Stimulated activated CD8-positive, alpha-beta memory T cell treated with anti-CD3 and anti-CD28 coated beads, Interleukin-4, amount 100 ng/mL, for 1 hour (primary cell): ENCODE measurements at regions not wholly inside any gene's neighbourhood (a gene's known extent, or its start where the extent isn't known, plus 50 kb on each side); places are given as distances from the start of the nearest gene placed in this dataset.

ENCODE experiments used
- DNase-seq, 2 donors: peaks; one replicate each; pipeline ENCODE4 v3.0.0-alpha.2; 2020; ENCODE audit warnings: low read depth in 2 of 2, low spot score in 1 of 2

DNA sequence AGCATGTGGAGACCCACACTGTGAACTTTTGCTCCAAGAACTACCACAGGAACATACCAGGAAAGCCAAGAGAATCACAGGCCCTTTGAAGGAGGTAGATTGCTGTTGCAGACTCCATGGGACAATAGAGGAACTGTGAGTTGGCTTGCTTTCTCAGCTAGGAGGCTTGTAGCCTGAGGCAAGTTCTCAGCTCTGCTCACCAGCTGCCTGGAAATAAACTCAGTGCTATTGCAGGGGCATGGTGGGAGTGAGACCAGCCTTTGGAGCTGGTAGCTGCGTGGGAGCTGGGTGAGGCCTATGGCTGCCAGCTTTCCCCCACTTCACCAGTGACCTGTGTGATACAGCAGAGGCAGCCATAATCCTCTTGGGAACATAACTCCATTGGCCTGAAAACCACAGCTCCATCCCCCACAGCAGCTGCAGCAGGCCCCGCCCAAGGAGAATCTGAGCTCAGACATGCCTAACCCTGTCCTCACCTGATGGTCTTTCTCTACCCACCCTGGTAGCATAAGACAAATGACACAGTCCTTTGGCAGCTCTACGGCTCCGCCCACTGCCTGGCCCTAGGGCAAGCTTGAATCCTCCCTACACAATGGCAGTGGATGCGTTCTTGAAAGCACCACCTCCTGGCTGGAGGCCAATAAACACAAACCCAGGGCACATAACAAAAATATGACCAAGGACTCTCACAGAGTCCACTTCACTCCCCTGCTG is 389.5 kb downstream of the KIF4B start:
- DNase-seq, result no peak

DNA sequence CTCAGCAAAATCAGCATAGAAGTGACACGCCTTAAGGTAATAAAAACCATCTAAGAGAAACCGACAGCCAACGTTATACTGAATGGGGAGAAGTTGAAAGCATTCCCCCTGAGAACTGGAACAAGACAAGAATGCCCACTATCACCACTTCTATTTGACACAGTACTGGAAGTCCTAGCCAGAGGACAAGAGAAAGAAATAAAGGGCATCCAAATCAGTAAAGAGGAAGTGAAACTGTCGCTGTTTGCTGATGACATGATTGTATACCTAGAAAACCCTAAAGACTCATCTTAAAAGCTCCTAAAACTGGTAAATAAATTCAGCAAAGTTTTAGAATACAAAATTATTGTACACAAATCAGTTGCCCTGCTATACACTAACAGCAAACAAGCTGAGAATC is 393.3 kb downstream of the KIF4B start:
- DNase-seq, result no peak

DNA sequence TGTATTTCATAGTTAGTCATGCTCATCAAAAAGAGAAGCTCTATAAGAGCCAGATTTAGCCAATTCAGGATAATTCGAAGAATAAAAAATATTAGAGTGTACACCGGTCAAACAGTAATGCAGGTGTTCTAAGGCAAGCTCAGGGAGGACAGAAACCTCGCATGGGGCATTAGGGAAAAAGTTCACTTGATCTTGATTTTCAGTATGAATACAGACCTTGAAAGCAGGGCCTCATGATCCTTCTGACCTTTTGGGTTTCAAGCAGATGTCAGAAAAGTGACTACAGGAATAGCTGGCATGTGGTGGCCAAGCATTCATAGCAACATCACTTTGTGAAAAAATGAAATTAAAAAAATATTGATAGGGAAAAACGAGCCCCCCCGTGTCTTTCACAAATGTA is 394.9 kb downstream of the KIF4B start:
- DNase-seq, result no peak

DNA sequence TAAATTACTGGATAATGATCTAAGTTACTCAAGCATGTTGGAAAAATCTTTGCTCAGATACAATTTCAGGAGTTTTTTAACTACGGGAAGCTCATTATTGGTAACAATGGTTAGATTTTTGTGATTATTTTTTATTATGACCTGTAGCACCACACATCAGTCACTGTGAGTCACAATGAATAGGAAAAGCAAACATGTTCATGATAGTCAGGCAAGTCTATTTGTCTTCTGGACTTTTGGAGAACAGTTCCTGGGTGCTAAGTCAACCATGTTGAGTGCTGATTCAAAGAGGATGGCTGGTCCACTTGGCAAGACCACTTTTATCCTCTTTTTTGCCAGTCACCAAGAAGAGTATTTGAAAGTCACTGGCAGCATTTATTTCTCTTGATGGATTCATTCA is 403.2 kb downstream of the KIF4B start:
- DNase-seq, result no peak

DNA sequence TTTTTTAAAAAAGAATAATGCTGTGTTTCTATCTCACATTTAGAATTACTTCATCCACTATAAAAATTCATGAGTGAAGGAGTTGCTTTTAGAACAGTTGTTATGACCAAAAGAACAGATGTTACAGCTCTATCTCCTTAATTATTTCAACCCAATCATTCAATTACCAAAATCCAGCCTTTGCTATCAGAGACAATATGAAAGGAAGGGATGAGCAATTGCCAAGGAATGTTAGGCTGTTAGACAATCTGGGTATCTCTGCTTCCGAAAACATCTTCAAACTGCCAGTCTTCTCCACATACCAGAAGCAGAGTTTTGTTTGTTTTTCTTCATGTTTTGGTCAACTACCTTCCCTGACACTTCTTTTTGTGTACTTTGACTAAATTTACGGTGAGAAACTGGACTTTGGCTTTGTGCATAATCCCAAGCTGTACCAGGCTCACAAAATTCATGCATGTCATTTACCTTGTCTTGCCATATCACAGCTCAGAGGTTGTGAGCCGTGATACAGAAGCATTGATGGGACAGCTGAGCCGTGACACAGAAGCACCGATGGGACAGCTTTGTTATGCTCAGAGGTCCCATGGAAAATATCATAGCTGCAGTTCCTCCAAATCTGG is 405.5 kb downstream of the KIF4B start:
- DNase-seq, result no peak

DNA sequence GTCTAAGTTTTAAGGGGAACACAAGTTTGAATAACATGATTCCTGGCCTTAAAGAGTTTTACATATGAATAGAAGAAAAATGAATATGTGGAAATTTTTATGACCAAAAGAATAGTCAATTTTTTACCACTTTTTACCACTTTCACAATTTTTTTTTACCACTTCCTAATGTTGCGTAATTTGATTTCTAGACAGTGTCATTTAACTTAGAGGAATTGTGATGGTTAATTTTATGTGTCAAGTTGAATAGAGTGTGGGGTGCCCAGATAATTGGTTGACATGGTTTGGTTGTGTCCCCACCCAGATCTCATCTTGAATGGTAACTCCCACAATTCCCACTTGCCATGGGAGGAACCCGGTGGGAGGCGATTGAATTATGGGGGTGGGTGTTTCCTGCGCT is 416.6 kb downstream of the KIF4B start:
- no peak for DNase-seq

DNA sequence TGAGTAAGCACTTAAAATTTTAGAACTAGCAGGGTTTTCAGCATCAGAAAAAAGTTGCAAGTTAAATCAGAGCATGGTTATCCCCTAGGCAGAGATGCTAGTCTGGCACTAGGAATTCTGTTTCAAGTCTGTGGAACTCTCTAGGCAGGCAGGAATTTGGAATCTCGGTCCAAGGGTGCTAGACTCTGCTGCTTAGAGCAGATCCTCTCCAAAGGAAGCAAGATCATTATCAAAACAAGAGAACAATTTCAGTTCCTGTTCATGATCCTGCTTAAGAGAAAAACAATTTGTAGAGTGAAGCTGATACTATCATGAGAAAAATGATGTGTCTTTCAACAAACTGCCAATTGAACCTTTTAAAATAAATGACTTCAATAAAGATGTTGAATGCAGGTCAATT is 420.7 kb downstream of the KIF4B start:
- no peak for DNase-seq

DNA sequence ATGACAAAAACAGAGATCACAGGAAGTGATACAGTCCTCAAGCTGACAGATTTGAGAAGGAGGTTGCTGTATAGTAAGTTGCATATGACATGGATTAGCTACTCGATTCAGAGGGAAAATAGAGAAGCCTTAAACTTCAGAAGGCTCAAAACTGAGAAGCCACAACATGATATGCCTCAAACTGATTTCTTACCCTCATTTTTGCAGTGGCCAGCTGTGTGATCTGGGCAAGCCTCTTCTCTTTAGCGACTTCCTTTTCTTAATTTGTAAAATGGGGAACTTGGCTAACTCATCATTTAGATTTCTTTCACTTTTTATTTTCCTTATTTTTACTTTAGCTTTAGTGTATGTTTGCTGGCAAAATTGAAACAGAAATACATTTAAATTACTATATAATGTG is 421.1 kb downstream of the KIF4B start:
- DNase-seq, result no peak

DNA sequence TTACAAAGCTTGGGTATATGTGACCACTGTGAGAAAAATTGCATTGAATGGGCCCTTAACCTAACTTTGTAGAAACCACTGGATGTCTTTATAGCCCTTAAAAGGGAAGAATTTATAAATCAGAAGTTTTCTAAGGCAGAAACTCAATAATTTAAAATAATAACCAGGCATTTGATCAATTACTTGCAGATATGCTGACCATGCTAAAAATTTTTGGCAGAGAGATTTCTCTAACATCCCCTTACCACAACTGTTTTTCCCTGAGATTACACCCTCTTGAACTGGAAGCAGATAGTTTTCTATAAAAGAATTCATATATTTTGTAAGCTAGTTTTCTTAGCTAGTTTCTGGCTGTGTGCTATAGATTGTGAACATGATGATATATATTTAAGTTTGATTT is 428.3 kb downstream of the KIF4B start:
- DNase-seq, result no peak

DNA sequence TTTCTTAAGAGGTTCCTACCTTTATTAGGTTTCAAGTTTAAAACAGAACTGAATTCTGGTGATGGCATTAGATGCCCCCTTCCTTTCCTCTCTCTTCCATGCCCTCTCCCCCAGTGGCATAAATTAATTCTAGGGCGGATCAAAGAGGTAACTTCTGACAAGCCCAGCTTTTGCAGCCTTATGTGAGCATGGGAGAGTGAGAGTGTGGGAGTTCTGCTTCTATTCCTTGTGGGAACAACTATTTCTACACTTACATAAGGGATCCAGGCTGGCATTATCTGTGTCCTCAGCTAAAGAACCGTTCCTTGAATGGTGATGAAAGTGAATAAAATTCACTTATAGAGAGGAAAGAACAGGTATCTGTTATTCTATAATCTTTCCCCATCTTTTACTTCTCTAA is 437.6 kb downstream of the KIF4B start:
- DNase-seq, result no peak

DNA sequence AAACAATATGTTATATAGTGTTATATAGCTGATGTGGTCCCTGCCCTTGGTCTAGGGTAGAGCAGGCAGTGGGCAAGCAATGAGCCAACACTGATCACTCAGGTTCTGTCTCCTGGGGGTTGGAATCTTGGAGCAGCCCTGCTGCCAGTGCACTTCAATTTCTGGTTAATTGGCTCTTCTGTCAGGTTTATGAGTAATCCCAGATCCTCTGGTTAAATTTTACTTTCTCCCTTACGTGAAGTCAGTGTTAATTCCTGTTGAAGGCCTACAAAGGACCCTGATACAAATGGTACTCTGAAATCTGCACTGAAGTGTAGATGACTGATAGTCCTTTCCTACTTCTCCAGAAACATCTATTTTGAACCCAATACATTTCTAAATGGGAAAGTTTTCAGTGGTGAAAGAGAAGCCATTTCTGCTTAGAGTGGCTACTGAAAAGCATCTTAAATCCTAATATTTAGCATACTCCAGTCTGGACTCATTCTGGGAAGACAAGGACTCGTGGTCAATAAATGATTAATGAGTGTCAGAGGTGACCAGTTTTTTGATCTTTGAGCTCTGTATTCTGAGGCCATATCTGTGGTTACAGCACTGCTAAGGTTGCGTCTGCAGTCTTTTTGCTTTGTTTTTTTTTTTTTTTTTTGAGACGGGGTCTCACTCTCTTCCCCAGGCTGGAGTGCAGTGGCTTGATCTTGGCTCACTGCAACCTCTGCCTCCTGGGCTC is 442.4 kb downstream of the KIF4B start:
- DNase-seq, result no peak

DNA sequence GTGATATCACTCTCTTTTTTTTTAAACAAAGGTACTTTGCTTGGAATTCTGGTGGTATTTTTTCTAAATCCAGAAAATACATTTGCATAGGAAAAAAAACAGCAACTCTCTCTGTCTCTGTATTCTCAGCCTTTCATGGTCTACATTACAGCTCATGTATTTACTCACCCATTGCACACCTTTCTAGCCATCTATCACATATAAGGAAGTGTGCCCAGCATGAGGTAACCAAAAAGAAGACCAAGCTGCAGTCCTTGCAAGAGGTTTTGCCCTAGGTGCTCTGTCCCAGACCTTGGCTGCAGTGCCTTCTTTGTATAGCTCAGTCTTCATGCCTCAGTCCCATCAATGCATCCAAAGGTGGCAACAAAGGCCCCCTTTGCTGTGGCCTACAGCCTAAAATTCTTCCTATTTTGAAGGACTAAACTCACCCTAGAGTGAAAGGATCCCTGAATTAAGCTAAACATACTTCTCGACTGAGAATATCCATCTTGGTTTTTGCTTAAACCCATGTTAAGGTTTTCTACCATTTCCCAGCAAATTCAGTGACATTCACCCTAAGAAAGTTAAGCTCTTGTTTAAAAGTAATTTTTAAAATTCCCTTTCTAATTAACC is 446.4 kb downstream of the KIF4B start:
- DNase-seq, result no peak

DNA sequence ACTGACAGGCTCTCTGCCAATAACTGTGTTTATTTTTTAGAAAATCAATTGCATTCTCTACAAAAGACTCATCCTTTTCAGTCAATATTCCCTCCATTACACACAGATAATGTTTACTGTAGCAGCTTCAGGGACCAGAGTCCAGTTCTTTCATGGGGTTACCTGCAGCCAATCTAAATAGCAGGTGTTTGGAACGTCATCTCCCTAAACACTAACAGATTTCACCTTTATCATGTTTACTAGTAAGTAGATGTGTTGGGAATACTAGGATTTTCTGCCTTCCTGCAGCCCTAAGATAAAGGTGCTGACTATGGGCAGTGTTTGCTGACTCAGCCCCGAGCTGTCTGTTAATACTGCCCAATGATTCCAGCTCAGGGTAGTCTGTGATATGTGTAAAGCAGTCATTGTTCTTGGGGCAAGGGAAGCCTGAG is 447.0 kb downstream of the KIF4B start:
- no peak for DNase-seq

DNA sequence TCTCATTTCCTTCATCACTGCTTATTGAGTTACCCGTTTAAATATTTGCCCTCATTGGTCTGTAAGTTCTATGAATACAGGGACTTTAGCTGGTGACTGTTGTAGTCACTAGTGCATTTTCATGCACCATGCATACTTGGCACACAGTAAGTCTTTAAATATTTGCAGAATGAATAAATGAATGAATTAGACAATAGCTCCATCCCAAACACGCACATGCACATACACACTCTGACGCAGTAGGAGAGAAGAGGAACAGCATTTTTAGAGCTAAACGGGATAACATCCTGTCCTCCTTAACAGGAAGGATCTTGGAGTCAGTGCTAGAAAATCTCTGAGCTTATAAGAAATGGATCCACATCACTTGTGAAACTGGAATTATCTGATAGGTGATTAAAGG is 447.7 kb downstream of the KIF4B start:
- no peak for DNase-seq

DNA sequence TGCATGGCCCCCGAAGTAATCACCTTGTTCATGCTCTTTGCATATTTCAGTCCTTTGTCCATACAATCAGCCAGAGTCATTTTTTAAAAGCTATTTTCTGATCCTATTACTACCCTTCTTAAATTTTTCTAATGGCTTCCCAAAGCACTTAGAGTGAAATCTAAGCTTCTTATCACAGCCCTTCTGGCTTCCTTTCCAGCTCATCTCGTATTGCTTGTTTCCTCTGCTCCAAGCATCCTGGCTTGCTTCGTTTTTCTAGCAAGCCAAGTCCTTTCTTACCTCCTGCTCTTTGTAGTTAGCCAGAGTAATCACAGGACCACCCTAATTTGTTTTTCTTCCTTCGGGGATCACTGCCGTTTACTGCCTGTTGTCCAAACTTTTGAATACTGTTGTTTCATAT is 453.3 kb downstream of the KIF4B start:
- DNase-seq, result no peak

DNA sequence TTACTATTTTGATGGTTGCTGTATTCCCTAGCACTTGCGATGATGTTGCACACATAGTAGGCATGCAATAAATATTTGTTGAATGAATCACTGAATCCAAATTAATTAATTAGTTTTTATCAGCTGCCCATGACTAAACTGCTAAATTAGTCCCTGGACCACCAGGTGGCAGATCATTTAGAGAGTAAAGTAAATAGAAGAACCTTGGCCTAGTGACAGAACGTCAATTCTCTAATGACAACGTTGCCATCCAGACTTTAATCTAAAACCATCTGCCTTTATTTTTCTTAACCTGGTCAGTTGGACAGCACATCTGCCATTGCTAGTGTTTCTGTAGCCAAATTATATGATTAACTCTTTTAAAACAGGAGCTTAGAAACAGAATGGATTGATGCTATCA is 457.5 kb downstream of the KIF4B start:
- no peak for DNase-seq

DNA sequence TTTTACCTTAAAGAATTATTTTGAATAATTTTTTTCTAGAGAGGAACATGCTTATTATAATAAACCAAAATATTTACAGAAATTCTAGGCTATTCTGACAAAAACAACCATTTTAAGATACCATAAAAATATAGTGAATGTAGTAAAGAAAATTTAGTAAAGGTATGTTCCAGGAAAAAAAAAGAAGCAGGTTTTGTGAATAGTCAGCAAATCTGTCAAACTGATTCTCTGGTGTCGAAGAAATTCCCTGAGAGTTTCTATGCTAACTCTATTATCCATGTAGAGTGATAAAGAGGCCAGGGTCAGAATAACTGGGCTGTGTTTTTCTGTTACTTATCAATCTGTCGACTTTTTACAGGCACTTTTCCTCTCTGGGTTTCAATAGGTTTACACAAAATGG is 459.2 kb downstream of the KIF4B start:
- no peak for DNase-seq

DNA sequence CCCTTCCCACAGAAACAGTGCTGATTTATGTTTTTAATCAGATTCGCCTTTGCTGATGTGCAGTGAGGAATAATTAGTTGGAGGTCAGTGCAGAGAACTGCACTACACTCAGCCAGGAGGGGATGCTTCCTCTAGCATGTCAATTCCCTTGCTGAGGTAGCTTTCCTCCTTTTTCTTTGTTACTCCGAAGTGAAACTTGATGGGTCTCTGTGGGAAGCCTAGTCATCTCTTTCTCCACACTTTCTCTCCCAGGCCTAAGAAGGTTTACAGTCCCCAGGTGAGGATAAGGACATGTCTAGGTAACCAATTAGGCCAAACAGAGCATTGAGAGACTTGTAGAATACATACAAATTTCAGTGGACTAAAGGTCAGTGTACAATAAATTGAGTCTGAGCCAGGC is 461.8 kb downstream of the KIF4B start:
- DNase-seq, result no peak

DNA sequence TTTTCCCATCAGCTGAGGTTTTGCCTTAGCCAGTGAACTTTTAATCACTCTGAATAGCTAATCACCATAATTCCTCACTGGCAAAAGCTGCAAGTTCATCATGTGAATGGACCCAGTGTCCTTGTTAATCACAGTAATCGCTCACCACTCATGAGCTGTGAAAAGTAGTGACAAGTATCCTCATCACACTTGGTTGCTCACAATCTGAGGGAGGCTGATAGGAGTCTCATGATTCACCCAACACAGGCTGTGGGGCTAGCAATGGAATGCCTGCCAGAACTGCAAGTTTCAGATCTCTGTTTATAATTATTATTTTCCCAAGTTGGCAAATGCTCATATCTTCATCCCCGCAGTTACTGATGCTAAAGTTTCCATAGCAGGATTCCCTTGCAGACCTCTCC is 467.2 kb downstream of the KIF4B start:
- DNase-seq, result no peak

DNA sequence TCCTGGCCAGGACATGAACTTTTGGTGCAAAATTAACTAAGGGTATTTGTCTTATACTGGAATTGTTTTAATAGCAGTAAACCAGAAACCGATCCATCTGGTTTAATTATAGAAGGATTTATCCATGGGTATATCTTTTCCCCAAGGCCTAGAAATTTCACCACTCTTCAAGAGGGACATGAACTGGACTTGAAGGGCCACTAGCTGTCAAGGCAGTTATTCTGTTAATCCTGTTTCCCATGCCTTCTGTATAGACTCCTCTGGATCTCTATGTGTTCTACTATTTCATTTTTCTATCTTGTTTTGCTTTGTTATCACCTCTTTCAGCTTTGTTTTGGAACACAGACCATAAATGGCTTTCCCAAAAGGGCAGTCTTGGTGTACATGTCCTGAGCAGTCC is 467.6 kb downstream of the KIF4B start:
- no peak for DNase-seq

DNA sequence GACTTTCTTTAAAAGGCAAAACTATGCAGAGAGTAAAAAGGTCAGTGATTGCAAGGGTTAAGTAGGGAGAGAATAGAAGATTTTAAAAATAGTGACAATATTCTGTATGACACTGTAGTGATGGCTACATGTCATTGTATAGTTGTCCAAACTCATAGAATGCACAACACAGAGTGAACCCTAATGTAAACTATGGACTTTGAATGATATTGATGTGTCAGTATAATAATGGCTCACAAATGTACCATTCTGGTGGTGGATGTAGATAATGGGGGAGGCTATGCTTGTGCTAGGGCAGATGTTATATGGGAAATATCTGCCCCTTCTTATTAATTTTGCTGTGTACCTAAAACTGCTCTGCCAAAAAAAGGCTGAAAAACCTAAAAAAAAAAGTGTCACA is 468.9 kb downstream of the KIF4B start:
- DNase-seq, result no peak

DNA sequence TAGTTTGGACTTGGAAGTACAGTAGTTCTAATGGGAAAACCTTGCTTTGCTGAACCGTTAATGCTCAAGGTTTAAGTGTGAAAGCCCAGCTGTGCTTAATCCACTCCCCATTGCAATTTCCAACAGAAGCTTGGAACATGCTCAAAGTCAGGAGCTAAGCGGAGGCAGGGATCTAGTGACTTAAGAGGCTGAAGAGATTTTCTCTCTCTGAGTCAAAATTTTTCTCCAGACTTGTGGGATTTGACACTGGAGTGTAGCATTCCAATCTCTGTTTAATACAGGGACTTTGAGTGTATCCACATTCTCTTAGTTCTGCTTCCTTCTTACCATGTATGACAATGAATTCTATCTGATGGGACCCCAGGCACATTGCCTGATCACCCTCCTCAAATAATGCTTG is 471.8 kb downstream of the KIF4B start:
- no peak for DNase-seq
